ENCODE measurements at regions not wholly inside any gene's neighbourhood (a gene's known extent, or its start where the extent isn't known, plus 50 kb on each side); places are given as distances from the start of the nearest gene placed in this dataset.

GRCh38 chr6:138716013-138716412, 57.6 kb upstream of the CCDC28A start:
- peaks cover 13% of the 10 kb centered on the region for H3K4me1 ChIP-seq (ENCODE audit: control insufficient read depth, insufficient read depth, low read length)
- H3K27me3 ChIP-seq (replicated peaks; ENCODE audit: control insufficient read depth, insufficient read depth, low read length), result no peaks in the 10 kb centered on the region
- DNase-seq (ENCODE audit: low read depth), result no peak
- peaks cover 10% of the 10 kb centered on the region for H3K9me3 ChIP-seq (ENCODE audit: control insufficient read depth, low read length)
- no peaks in the 10 kb centered on the region for H3K36me3 ChIP-seq (ENCODE audit: control insufficient read depth, insufficient read depth, low read length, severe bottlenecking)
- H3K9ac ChIP-seq (ENCODE audit: low read length), result no peak overlapping the region
- no peak overlapping the region for H3K4me3 ChIP-seq (ENCODE audit: low read length)

- H3K27me3 ChIP-seq (replicated peaks; ENCODE audit: control insufficient read depth, insufficient read depth, low read length), result no peaks in the 10 kb centered on the region
- peaks cover 10% of the 10 kb centered on the region for H3K9me3 ChIP-seq (ENCODE audit: control insufficient read depth, low read length)
- DNase-seq (ENCODE audit: low read depth), result no peak
- H3K4me3 ChIP-seq (ENCODE audit: low read length), result no peak overlapping the region
- no peaks in the 10 kb centered on the region for H3K36me3 ChIP-seq (ENCODE audit: control insufficient read depth, insufficient read depth, low read length, severe bottlenecking)
- peaks cover 13% of the 10 kb centered on the region for H3K4me1 ChIP-seq (ENCODE audit: control insufficient read depth, insufficient read depth, low read length)
- H3K9ac ChIP-seq (ENCODE audit: low read length), result no peak overlapping the region
Observed at GRCh38 chr6:138716971-138717665, 56.5 kb upstream of the CCDC28A start.

GRCh38 chr6:138719011-138719635, 54.4 kb upstream of the CCDC28A start:
- peak; percentile 46 for DNase-seq (ENCODE audit: low read depth)
- H3K4me3 ChIP-seq (ENCODE audit: low read length), result no peak overlapping the region
- no peaks in the 10 kb centered on the region for H3K36me3 ChIP-seq (ENCODE audit: control insufficient read depth, insufficient read depth, low read length, severe bottlenecking)
- H3K27me3 ChIP-seq (replicated peaks; ENCODE audit: control insufficient read depth, insufficient read depth, low read length), result no peaks in the 10 kb centered on the region
- no peak overlapping the region for H3K9ac ChIP-seq (ENCODE audit: low read length)
- peaks cover 25% of the 10 kb centered on the region for H3K4me1 ChIP-seq (ENCODE audit: control insufficient read depth, insufficient read depth, low read length)
- peaks cover 10% of the 10 kb centered on the region for H3K9me3 ChIP-seq (ENCODE audit: control insufficient read depth, low read length)

GRCh38 chr6:138719744-138720143, 53.8 kb upstream of the CCDC28A start:
- no peak for DNase-seq (ENCODE audit: low read depth)
- Histone ChIP-seq H3K4me1 (ENCODE audit: control insufficient read depth, insufficient read depth, low read length) (peaks cover 29% of the 10 kb centered on the region), H3K36me3 (ENCODE audit: control insufficient read depth, insufficient read depth, low read length, severe bottlenecking) (no peaks in the 10 kb centered on the region), H3K4me3 (ENCODE audit: low read length) (no peak overlapping the region), H3K9me3 (ENCODE audit: control insufficient read depth, low read length) (peaks cover 4% of the 10 kb centered on the region), H3K27me3 (replicated peaks; ENCODE audit: control insufficient read depth, insufficient read depth, low read length) (no peaks in the 10 kb centered on the region), H3K9ac (ENCODE audit: low read length) (no peak overlapping the region)

- Histone ChIP-seq H3K4me3 (ENCODE audit: low read length) (no peak overlapping the region), H3K9me3 (ENCODE audit: control insufficient read depth, low read length) (no peaks in the 10 kb centered on the region), H3K36me3 (ENCODE audit: control insufficient read depth, insufficient read depth, low read length, severe bottlenecking) (no peaks in the 10 kb centered on the region), H3K27me3 (replicated peaks; ENCODE audit: control insufficient read depth, insufficient read depth, low read length) (no peaks in the 10 kb centered on the region), H3K4me1 (ENCODE audit: control insufficient read depth, insufficient read depth, low read length) (peaks cover 32% of the 10 kb centered on the region), H3K9ac (ENCODE audit: low read length) (no peak overlapping the region)
- peak; percentile 33 for DNase-seq (ENCODE audit: low read depth)
Observed at GRCh38 chr6:138722425-138723371, 50.9 kb upstream of the CCDC28A start.
